RWPE2 (cell line): ENCODE measurements at regions not wholly inside any gene's neighbourhood (a gene's known extent, or its start where the extent isn't known, plus 50 kb on each side); places are given as distances from the start of the nearest gene placed in this dataset.
A peak's percentile ranks its signal among the peaks of the same experiment; 100 is the strongest.

Source experiments
- ATAC-seq: fragments of 200-7000 bp; cut with Tn5 transposase; 3 replicates; pipeline ENCODE4 v1.9.1; 2021; ENCODE audit warnings: low read depth
- DNase-seq: peaks from one replicate; pipeline ENCODE4 v3.0.0-alpha.2; 2020; ENCODE audit warnings: low spot score
- H3K27ac ChIP-seq: fragments of 450-650 bp; 2 replicates; pipeline ENCODE4 v1.5.1; 2017; ENCODE audit warnings: mild to moderate bottlenecking; ENCODE audit not compliant: poor library complexity, severe bottlenecking
- H3K27me3 ChIP-seq: fragments of 250-450 bp; sonication (Bioruptor Pico); 2 replicates; pipeline ENCODE4 v1.5.1; 2021; ENCODE audit warnings: mild to moderate bottlenecking, moderate library complexity; ENCODE audit not compliant: insufficient read depth, poor library complexity, severe bottlenecking
- H3K36me3 ChIP-seq: fragments of 250-450 bp; sonication (Bioruptor Pico); 2 replicates; pipeline ENCODE4 v1.5.1; 2020; ENCODE audit warnings: low read depth, mild to moderate bottlenecking, moderate library complexity
- H3K4me1 ChIP-seq: fragments of 250-450 bp; sonication (Bioruptor Pico); 2 replicates; pipeline ENCODE4 v1.5.1; 2021; ENCODE audit warnings: mild to moderate bottlenecking, moderate library complexity; ENCODE audit not compliant: insufficient read depth, poor library complexity, severe bottlenecking
- H3K4me3 ChIP-seq: fragments of 250-450 bp; sonication (Bioruptor Pico); 2 replicates; pipeline ENCODE4 v1.5.1; 2021; ENCODE audit warnings: mild to moderate bottlenecking, moderate library complexity; ENCODE audit not compliant: severe bottlenecking
- H3K9me3 ChIP-seq: fragments of 250-450 bp; sonication (Bioruptor Pico); 2 replicates; pipeline ENCODE4 v1.5.1; 2021; ENCODE audit warnings: mild to moderate bottlenecking, moderate library complexity; ENCODE audit not compliant: severe bottlenecking
- TF ChIP-seq, protein P1 (sequence below): fragments of 450-650 bp; IDR thresholded peaks from one replicate; pipeline ENCODE4 v1.5.1; 2017; ENCODE audit warnings: mild to moderate bottlenecking, moderate library complexity; ENCODE audit not compliant: poor library complexity, severe bottlenecking

DNA sequence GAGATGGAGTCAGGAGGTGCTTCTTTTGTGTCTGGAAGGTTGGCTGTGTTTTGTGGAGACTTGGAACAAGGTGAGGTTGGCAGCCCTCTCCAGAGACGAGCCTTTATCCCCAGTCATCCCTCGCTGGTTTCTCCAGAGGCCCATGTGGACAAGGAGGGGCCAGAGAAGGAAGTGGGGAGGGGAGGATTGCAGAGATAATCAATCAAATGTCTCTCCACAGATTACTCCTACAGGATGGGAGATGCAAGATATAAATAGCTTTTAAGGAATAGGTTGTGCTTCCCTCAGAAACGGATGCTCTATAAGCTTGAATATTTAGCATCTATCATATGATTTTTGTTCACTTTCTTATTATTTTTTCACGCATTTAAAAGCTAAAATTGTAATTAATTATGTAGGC is 70.4 kb upstream of the VWDE start:
- TF ChIP-seq, protein P1, sequence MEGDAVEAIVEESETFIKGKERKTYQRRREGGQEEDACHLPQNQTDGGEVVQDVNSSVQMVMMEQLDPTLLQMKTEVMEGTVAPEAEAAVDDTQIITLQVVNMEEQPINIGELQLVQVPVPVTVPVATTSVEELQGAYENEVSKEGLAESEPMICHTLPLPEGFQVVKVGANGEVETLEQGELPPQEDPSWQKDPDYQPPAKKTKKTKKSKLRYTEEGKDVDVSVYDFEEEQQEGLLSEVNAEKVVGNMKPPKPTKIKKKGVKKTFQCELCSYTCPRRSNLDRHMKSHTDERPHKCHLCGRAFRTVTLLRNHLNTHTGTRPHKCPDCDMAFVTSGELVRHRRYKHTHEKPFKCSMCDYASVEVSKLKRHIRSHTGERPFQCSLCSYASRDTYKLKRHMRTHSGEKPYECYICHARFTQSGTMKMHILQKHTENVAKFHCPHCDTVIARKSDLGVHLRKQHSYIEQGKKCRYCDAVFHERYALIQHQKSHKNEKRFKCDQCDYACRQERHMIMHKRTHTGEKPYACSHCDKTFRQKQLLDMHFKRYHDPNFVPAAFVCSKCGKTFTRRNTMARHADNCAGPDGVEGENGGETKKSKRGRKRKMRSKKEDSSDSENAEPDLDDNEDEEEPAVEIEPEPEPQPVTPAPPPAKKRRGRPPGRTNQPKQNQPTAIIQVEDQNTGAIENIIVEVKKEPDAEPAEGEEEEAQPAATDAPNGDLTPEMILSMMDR: no peak
- no peaks in the 10 kb centered on the region for H3K27me3 ChIP-seq
- no peak for ATAC-seq
- H3K36me3 ChIP-seq: no peaks in the 10 kb centered on the region
- H3K4me1 ChIP-seq: peaks cover 5% of the 10 kb centered on the region
- DNase-seq: no peak
- H3K9me3 ChIP-seq: no peaks in the 10 kb centered on the region
- no peak overlapping the region for H3K4me3 ChIP-seq
- no peak overlapping the region for H3K27ac ChIP-seq

DNA sequence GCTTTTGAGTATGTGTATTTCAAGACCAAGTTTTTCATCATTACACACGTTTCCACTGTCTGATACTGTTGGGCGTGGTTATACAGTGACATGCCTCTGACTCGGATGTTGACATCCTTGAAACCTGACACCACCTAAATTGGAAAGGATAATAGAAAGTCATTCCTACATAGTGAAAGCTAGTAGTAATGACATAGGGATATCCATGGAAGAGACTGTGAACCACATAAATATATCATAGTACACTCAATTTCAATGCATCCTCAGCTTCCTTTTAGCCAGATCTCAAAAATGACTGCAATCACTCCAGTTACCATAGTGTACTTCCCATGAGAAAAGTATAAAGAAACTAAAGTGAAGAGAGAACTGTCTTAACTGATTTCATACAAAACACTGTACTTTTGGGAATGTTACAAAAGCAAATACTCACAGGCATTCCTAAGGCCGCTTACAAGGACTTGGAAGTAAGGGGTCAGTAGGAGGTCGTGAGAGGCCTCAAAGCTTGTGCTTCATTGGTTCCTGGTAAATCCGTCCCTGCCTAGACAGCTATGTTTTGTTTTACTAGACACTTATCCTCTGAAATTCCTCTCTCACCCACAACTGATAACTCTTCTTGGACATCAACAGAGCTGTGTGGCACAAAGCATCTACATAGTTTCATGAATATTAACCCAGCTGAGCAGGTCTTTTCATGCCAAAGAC is 71.8 kb upstream of the VWDE start:
- peaks cover 5% of the 10 kb centered on the region for H3K4me1 ChIP-seq
- no peaks in the 10 kb centered on the region for H3K27me3 ChIP-seq
- peak; percentile 95 for ATAC-seq
- no peak overlapping the region for H3K4me3 ChIP-seq
- no peaks in the 10 kb centered on the region for H3K9me3 ChIP-seq
- no peak for DNase-seq
- no peaks in the 10 kb centered on the region for H3K36me3 ChIP-seq
- H3K27ac ChIP-seq: no peak overlapping the region
- TF ChIP-seq, protein P1: no peak

DNA sequence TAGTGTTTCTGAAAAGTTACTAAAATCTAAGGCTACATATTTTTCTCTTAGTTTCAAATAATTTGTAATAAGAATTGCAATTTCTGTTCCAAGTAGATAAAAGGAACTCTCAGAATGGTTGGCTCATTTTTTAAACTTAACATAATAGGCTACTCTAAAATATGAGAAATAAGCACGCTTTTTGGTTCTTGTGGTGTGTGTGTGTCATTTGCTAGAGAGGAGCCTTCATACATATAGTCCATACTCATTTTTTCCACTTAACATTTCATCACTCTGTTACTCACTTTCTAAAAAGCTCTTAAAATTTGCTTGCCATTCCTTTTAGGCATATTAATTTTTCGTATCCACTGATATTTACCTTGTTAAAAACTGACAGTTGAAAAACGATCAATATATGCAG is 74.0 kb upstream of the VWDE start:
- H3K4me1 ChIP-seq: peaks cover 5% of the 10 kb centered on the region
- TF ChIP-seq, protein P1: no peak
- no peak overlapping the region for H3K4me3 ChIP-seq
- no peaks in the 10 kb centered on the region for H3K27me3 ChIP-seq
- no peaks in the 10 kb centered on the region for H3K36me3 ChIP-seq
- no peak overlapping the region for H3K27ac ChIP-seq
- DNase-seq (no peak), ATAC-seq (no peak)
- no peaks in the 10 kb centered on the region for H3K9me3 ChIP-seq

DNA sequence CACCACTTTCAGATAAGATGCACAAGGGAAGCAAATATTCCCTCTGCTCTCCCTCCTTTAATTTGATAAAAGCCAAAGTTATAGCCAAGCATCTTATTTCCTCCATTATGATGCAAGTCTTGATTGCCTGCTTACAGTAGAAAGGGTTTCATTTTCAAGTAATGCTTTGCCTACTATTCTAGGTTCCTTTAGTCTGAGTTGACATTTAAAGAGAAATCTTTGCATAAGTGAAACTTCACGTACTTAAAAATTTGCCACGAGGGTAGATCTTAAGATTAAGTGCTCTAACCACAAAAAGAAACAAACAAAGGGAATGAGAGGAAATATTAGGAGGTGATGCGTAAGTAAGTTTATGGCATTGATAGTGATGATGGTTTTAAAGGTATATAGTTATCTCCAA is 78.1 kb upstream of the VWDE start:
- H3K27me3 ChIP-seq: no peaks in the 10 kb centered on the region
- no peaks in the 10 kb centered on the region for H3K9me3 ChIP-seq
- H3K4me3 ChIP-seq: no peak overlapping the region
- no peaks in the 10 kb centered on the region for H3K36me3 ChIP-seq
- no peaks in the 10 kb centered on the region for H3K4me1 ChIP-seq
- ATAC-seq (no peak), DNase-seq (no peak)
- no peak overlapping the region for H3K27ac ChIP-seq
- TF ChIP-seq, protein P1: no peak

DNA sequence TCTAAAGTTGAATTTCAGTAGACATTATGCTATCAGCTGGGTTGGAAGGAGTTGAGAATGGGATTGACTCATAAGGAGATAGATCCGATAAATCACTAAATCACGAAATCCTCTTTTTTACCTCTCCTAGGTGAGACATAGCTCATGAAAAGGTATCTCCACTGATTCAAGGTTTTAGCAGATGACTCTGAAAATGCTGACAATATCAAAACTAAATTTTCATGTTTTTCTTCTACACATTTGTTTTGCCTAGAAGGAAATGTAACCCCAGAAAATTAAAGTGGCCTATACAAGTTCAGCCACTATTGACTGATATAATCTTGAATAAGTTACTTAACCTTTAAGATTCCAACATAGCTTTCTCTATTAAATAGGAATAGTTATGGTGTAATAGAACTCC is 82.2 kb upstream of the VWDE start:
- H3K27ac ChIP-seq: no peak overlapping the region
- no peak for DNase-seq
- no peaks in the 10 kb centered on the region for H3K9me3 ChIP-seq
- H3K4me1 ChIP-seq: no peaks in the 10 kb centered on the region
- H3K27me3 ChIP-seq: peaks cover 3% of the 10 kb centered on the region
- TF ChIP-seq, protein P1: no peak
- no peak overlapping the region for H3K4me3 ChIP-seq
- no peaks in the 10 kb centered on the region for H3K36me3 ChIP-seq
- ATAC-seq: no peak
